Osteoblast (primary cell): ENCODE measurements at regions not wholly inside any gene's neighbourhood (a gene's known extent, or its start where the extent isn't known, plus 50 kb on each side); places are given as distances from the start of the nearest gene placed in this dataset.

ENCODE experiments used
- DNase-seq: peaks from one replicate; pipeline ENCODE4 v3.0.0; 2011; ENCODE audit warnings: low spot score, mixed read lengths; ENCODE audit not compliant: insufficient read length; ENCODE audit errors: missing footprints
- H2AFZ ChIP-seq: 2 replicates; pipeline ENCODE4 v1.6.0; 2011; ENCODE audit warnings: mild to moderate bottlenecking, low read length
- H3K27ac ChIP-seq: 2 replicates; pipeline ENCODE4 v1.5.1; 2011; ENCODE audit warnings: mild to moderate bottlenecking, low read depth, low read length, moderate library complexity
- H3K27me3 ChIP-seq: 2 replicates; pipeline ENCODE4 v1.6.0; 2012; ENCODE audit warnings: mild to moderate bottlenecking, control low read depth, inconsistent platforms, low read length, moderate library complexity; ENCODE audit not compliant: insufficient read depth
- H3K36me3 ChIP-seq: 2 replicates; pipeline ENCODE4 v1.5.1; 2011; ENCODE audit warnings: mild to moderate bottlenecking, low read length, control low read depth, moderate library complexity; ENCODE audit not compliant: insufficient read depth
- H3K4me1 ChIP-seq: 2 replicates; pipeline ENCODE4 v1.5.1; 2011; ENCODE audit warnings: mild to moderate bottlenecking, low read length, control low read depth, moderate library complexity; ENCODE audit not compliant: insufficient read depth
- H3K4me2 ChIP-seq: 2 replicates; pipeline ENCODE4 v1.6.0; 2011; ENCODE audit warnings: mild to moderate bottlenecking, low read length; ENCODE audit not compliant: insufficient read depth
- H3K4me3 ChIP-seq: fragments of 200-600 bp; sonication (generic); 3 replicates; pipeline ENCODE4 v1.5.1; 2012; ENCODE audit warnings: mild to moderate bottlenecking, low read length, inconsistent platforms; ENCODE audit not compliant: insufficient read depth
- H3K79me2 ChIP-seq: 2 replicates; pipeline ENCODE4 v1.6.0; 2012; ENCODE audit warnings: mild to moderate bottlenecking, low read length, control low read depth, inconsistent platforms; ENCODE audit not compliant: insufficient read depth
- H3K9me3 ChIP-seq: 2 replicates; pipeline ENCODE4 v1.5.1; 2011; ENCODE audit warnings: low read depth, low read length, control low read depth
- H4K20me1 ChIP-seq: 2 replicates; pipeline ENCODE4 v1.6.0; 2012; ENCODE audit warnings: mild to moderate bottlenecking, low read length, control low read depth; ENCODE audit not compliant: insufficient read depth
- TF ChIP-seq, protein P1 (sequence below): IDR thresholded peaks from 2 replicates; pipeline ENCODE4 v1.5.1; 2011; ENCODE audit warnings: mild to moderate bottlenecking, low read depth, low read length, moderate library complexity; ENCODE audit errors: extremely low read depth

DNA sequence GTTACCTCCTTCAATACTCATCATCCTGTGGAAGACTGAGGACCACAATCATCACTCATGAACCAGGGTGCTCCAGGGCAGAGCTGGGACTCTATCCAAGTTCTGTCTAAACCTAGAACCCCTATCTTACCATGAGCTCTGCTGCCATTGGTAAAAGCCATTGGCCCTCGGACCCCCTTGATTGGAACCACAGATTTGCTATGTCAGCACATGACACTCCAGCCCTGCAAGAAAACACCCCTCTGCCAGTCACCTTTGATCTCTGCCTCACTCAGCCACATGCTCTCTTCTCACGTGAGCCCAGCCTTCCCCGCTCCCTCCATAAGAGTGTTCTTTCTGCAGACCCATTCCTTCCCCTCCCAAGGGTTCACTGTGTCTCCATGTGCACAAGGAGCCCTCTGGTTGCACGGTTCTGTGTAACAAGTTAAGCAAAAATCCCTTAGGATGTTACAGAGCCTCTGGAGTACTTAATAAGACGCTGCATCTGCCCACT lies 468.8 kb upstream of the DYNLRB2 start:
- no peaks in the 10 kb centered on the region for H3K4me1 ChIP-seq
- H3K36me3 ChIP-seq = no peaks in the 10 kb centered on the region
- no peak overlapping the region for H3K4me2 ChIP-seq
- H4K20me1 ChIP-seq = no peaks in the 10 kb centered on the region
- no peaks in the 10 kb centered on the region for H3K79me2 ChIP-seq
- H3K27ac ChIP-seq = no peak overlapping the region
- H3K27me3 ChIP-seq = peaks cover 4% of the 10 kb centered on the region
- TF ChIP-seq, protein P1, sequence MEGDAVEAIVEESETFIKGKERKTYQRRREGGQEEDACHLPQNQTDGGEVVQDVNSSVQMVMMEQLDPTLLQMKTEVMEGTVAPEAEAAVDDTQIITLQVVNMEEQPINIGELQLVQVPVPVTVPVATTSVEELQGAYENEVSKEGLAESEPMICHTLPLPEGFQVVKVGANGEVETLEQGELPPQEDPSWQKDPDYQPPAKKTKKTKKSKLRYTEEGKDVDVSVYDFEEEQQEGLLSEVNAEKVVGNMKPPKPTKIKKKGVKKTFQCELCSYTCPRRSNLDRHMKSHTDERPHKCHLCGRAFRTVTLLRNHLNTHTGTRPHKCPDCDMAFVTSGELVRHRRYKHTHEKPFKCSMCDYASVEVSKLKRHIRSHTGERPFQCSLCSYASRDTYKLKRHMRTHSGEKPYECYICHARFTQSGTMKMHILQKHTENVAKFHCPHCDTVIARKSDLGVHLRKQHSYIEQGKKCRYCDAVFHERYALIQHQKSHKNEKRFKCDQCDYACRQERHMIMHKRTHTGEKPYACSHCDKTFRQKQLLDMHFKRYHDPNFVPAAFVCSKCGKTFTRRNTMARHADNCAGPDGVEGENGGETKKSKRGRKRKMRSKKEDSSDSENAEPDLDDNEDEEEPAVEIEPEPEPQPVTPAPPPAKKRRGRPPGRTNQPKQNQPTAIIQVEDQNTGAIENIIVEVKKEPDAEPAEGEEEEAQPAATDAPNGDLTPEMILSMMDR = no peak
- DNase-seq = no peak
- no peak overlapping the region for H2AFZ ChIP-seq
- no peak overlapping the region for H3K4me3 ChIP-seq
- H3K9me3 ChIP-seq = no peaks in the 10 kb centered on the region

DNA sequence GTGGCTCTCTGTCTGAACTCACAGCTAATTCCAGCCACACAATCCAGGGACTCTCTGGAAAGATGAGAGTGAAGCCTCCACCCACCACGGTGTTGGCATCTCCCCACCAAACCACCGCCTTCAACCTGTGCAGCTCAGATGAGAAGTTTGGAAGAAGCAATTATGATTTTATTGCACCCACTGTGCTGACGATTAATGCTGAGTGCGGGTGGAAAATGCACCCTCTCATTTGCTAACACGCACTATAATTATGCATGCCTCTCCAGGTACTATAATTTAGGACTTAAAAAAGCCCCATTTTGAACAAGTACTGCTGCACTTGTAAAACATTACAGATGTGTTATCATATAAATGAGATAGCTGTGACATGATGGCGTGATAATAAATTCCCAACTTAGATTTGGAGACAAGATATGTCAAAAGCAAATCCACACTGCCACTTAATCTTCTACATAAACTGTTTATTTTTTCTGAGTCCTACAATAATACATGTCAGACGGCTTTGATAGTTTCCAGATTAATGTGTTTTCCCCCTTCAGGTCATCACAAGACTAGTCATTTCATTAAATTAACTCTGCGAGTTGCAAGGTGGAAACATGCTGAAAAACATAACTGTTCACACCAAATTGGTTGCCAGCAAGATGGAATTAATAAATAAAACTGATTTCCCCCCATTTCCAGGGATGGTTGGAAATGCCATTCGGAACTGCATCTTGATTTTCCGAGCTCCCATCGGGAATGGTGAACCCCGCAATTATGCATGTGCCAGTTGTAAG lies 466.5 kb upstream of the MAF start:
- Histone ChIP-seq H3K27ac (no peak overlapping the region), H3K9me3 (no peaks in the 10 kb centered on the region), H2AFZ (no peak overlapping the region), H3K4me1 (no peaks in the 10 kb centered on the region), H4K20me1 (no peaks in the 10 kb centered on the region), H3K36me3 (no peaks in the 10 kb centered on the region), H3K4me3 (no peak overlapping the region), H3K4me2 (no peak overlapping the region), H3K27me3 (peaks cover 4% of the 10 kb centered on the region), H3K79me2 (no peaks in the 10 kb centered on the region)
- TF ChIP-seq, protein P1 = no peak
- DNase-seq = no peak

DNA sequence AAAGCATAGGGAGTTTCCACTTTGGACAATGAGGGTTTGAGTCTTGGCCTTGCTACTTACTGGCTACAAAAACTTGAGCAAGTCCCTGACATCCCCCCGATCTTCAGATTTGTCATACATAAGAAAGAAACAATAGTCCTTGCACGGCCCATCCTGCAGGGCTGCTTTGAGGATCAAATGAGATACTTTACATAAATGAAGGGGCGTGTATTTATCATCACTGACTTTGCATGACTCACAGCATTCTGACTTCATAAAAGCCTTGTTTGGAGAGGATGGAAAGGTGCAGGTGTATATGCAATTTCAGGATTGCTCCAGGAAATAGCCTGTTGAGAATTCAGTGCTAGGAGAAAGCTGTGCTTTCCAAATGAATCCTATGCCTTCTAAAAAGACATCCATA lies 465.0 kb upstream of the MAF start:
- Histone ChIP-seq H3K79me2 (no peaks in the 10 kb centered on the region), H3K4me2 (no peak overlapping the region), H3K4me3 (no peak overlapping the region), H3K9me3 (no peaks in the 10 kb centered on the region), H4K20me1 (no peaks in the 10 kb centered on the region), H2AFZ (no peak overlapping the region), H3K27me3 (peaks cover 4% of the 10 kb centered on the region), H3K36me3 (no peaks in the 10 kb centered on the region), H3K27ac (no peak overlapping the region), H3K4me1 (no peaks in the 10 kb centered on the region)
- no peak for DNase-seq
- TF ChIP-seq, protein P1 = no peak

DNA sequence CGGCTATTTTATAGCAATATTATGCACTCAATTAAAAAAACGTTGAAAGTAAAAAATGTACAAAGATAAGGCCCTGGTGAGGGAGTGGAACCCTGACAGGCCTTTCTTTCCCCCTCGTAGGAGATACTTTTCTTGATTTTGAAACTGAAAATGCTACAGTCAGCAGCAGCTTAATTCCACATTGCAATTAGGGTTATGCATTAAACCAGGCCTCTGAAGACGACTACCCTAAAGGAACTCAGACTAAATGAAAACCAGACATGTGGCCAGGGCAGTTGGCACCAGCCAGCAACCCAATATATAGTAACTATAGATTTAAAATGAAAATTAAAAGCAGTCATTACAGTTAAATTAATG lies 463.2 kb upstream of the MAF start:
- Histone ChIP-seq H3K79me2 (no peaks in the 10 kb centered on the region), H3K27me3 (peaks cover 4% of the 10 kb centered on the region), H3K27ac (no peak overlapping the region), H2AFZ (peak overlapping the region; percentile 57), H3K36me3 (no peaks in the 10 kb centered on the region), H3K4me2 (no peak overlapping the region), H3K4me3 (no peak overlapping the region), H3K9me3 (no peaks in the 10 kb centered on the region), H3K4me1 (no peaks in the 10 kb centered on the region), H4K20me1 (no peaks in the 10 kb centered on the region)
- no peak for DNase-seq
- TF ChIP-seq, protein P1 = no peak
